Lower leg skin (tissue), 3 donors: ENCODE measurements at regions not wholly inside any gene's neighbourhood (a gene's known extent, or its start where the extent isn't known, plus 50 kb on each side); places are given as distances from the start of the nearest gene placed in this dataset.

Experiments
- CTCF ChIP-seq, 3 donors: fragments of 450-650 bp; IDR thresholded peaks; one replicate each; pipeline ENCODE4 v1.5.1; 2016; ENCODE audit warnings: antibody characterized with exemption in 3 of 3, mild to moderate bottlenecking in 3 of 3, moderate library complexity in 2 of 3
- POLR2A ChIP-seq, 2 donors: fragments of 450-650 bp; IDR thresholded peaks; one replicate each; pipeline ENCODE4 v1.6.1; 2016 to 2017; ENCODE audit warnings: antibody characterized with exemption in 2 of 2, mild to moderate bottlenecking in 1 of 2, moderate library complexity in 1 of 2

GRCh38 chr5:82772281-82772680, 304.9 kb downstream of the TMEM167A start:
- TF ChIP-seq CTCF (IDR thresholded peaks at IDR 0.05) (no peak), POLR2A (IDR thresholded peaks at IDR 0.05) (no peak)
